SK-N-SH treated with all-trans-retinoic acid at 6 μM for 48 hours (cell line): ENCODE measurements at regions not wholly inside any gene's neighbourhood (a gene's known extent, or its start where the extent isn't known, plus 50 kb on each side); places are given as distances from the start of the nearest gene placed in this dataset.

Source experiments
- ATAC-seq: fragments of 200-7000 bp; cut with Tn5 transposase; 3 replicates; pipeline ENCODE4 v1.9.1; 2020; ENCODE audit warnings: mild to moderate bottlenecking, moderate library complexity
- ARNTL ChIP-seq: fragments of 450-650 bp; formaldehyde crosslinking; IDR thresholded peaks from 2 replicates; pipeline ENCODE4 v1.5.0; 2020; ENCODE audit warnings: low read depth, mild to moderate bottlenecking, moderate library complexity, borderline replicate concordance
- BACH2 ChIP-seq: fragments of 250-450 bp; sonication (Bioruptor Pico); IDR thresholded peaks from 2 replicates; pipeline ENCODE4 v1.9.0; 2021; ENCODE audit warnings: mild to moderate bottlenecking, borderline replicate concordance
- CREB5 ChIP-seq: fragments of 250-450 bp; sonication (Bioruptor Pico); IDR thresholded peaks from 2 replicates; pipeline ENCODE4 v1.5.1; 2020; ENCODE audit warnings: low read depth, mild to moderate bottlenecking, moderate library complexity
- CSDC2 ChIP-seq: fragments of 250-450 bp; sonication (Bioruptor Pico); IDR thresholded peaks from 2 replicates; pipeline ENCODE4 v1.5.0; 2020; ENCODE audit warnings: mild to moderate bottlenecking, moderate library complexity
- CSRNP3 ChIP-seq: fragments of 250-450 bp; sonication (Bioruptor Pico); IDR thresholded peaks from 2 replicates; pipeline ENCODE4 v1.5.1; 2021; ENCODE audit warnings: mild to moderate bottlenecking, moderate library complexity
- GLIS3 ChIP-seq: fragments of 250-450 bp; sonication (Bioruptor Pico); IDR thresholded peaks from 2 replicates; pipeline ENCODE4 v1.5.0; 2020; ENCODE audit warnings: mild to moderate bottlenecking, moderate library complexity
- ISL1 ChIP-seq: fragments of 250-450 bp; sonication (Bioruptor Pico); IDR thresholded peaks from 2 replicates; pipeline ENCODE4 v2.1.2; 2022; ENCODE audit warnings: mild to moderate bottlenecking, moderate library complexity
- PATZ1 ChIP-seq: fragments of 250-450 bp; sonication (Bioruptor Pico); IDR thresholded peaks from 2 replicates; pipeline ENCODE4 v1.8.0; 2020; ENCODE audit warnings: mild to moderate bottlenecking, moderate library complexity, borderline replicate concordance
- POU6F1 ChIP-seq: fragments of 250-450 bp; sonication (Bioruptor Pico); IDR thresholded peaks from 2 replicates; pipeline ENCODE4 v1.8.0; 2021; ENCODE audit warnings: low read depth, mild to moderate bottlenecking, moderate library complexity, borderline replicate concordance
- PPARA ChIP-seq: fragments of 250-450 bp; sonication (Bioruptor Pico); IDR thresholded peaks from 2 replicates; pipeline ENCODE4 v1.5.0; 2020; ENCODE audit warnings: mild to moderate bottlenecking, borderline replicate concordance
- RARB ChIP-seq: fragments of 250-450 bp; sonication (Bioruptor Pico); IDR thresholded peaks from 2 replicates; pipeline ENCODE4 v1.8.0; 2021; ENCODE audit warnings: mild to moderate bottlenecking, moderate library complexity
- SNAI2 ChIP-seq: fragments of 250-450 bp; sonication (Bioruptor Pico); IDR thresholded peaks from 2 replicates; pipeline ENCODE4 v1.5.0; 2020; ENCODE audit warnings: mild to moderate bottlenecking, moderate library complexity
- TCF4 ChIP-seq: fragments of 250-450 bp; sonication (Bioruptor Pico); IDR thresholded peaks from 2 replicates; pipeline ENCODE4 v1.8.0; 2021; ENCODE audit warnings: mild to moderate bottlenecking, moderate library complexity, borderline replicate concordance
- TOX ChIP-seq: fragments of 250-450 bp; sonication (Bioruptor Pico); IDR thresholded peaks from 2 replicates; pipeline ENCODE4 v1.8.0; 2021; ENCODE audit warnings: mild to moderate bottlenecking, moderate library complexity, borderline replicate concordance
- TSHZ2 ChIP-seq: fragments of 250-450 bp; sonication (Bioruptor Pico); IDR thresholded peaks from 2 replicates; pipeline ENCODE4 v1.5.0; 2020; ENCODE audit warnings: mild to moderate bottlenecking, moderate library complexity
- ZC3H10 ChIP-seq: fragments of 250-450 bp; sonication (Bioruptor Pico); IDR thresholded peaks from 2 replicates; pipeline ENCODE4 v1.5.1; 2021; ENCODE audit warnings: mild to moderate bottlenecking, moderate library complexity
- ZFP3 ChIP-seq: fragments of 250-450 bp; sonication (Bioruptor Pico); IDR thresholded peaks from 2 replicates; pipeline ENCODE4 v1.5.0; 2020; ENCODE audit warnings: mild to moderate bottlenecking, moderate library complexity
- ZFP30 ChIP-seq: fragments of 450-650 bp; formaldehyde crosslinking; IDR thresholded peaks from 2 replicates; pipeline ENCODE4 v1.5.0; 2022; ENCODE audit warnings: mild to moderate bottlenecking, moderate library complexity
- ZNF70 ChIP-seq: fragments of 450-650 bp; formaldehyde crosslinking; IDR thresholded peaks from 2 replicates; pipeline ENCODE4 v1.5.0; 2020; ENCODE audit warnings: mild to moderate bottlenecking, moderate library complexity
- ZNF8 ChIP-seq: fragments of 450-650 bp; formaldehyde crosslinking; IDR thresholded peaks from 2 replicates; pipeline ENCODE4 v1.5.0; 2020; ENCODE audit warnings: mild to moderate bottlenecking, moderate library complexity

- ATAC-seq = no peak
- TF ChIP-seq CREB5 (CRISPR knock-in tag) = no peak
- no peak for TF ChIP-seq ZFP30 (CRISPR knock-in tag)
- no peak for TF ChIP-seq POU6F1 (CRISPR knock-in tag)
- TF ChIP-seq ZNF8 (CRISPR knock-in tag) = no peak
- TF ChIP-seq TOX (CRISPR knock-in tag) = no peak
- TF ChIP-seq PATZ1 = no peak
- TF ChIP-seq TSHZ2 = no peak
- no peak for TF ChIP-seq ISL1 (CRISPR knock-in tag)
- TF ChIP-seq GLIS3 (CRISPR knock-in tag) = no peak
- TF ChIP-seq, all 23 proteins: peak for 0
Measured at GRCh38 chr9:21634951-21635350, 152.8 kb upstream of the IFNE start.

- no peak for ATAC-seq
- no peak for TF ChIP-seq ZNF70
- TF ChIP-seq POU6F1 (CRISPR knock-in tag) = no peak
- no peak for TF ChIP-seq CREB5 (CRISPR knock-in tag)
- no peak for TF ChIP-seq PATZ1
- TF ChIP-seq RARB = no peak
- no peak for TF ChIP-seq SNAI2
Measured at GRCh38 chr9:21638104-21638503, 156.0 kb upstream of the IFNE start.

- TF ChIP-seq ZFP30 (CRISPR knock-in tag) (no peak), GLIS3 (CRISPR knock-in tag) (no peak), CSRNP3 (CRISPR knock-in tag) (no peak), CREB5 (CRISPR knock-in tag) (no peak), PPARA (CRISPR knock-in tag) (no peak), PATZ1 (no peak), ARNTL (no peak), TCF4 (no peak), ZNF8 (CRISPR knock-in tag) (no peak), CSDC2 (no peak), ZFP3 (CRISPR knock-in tag) (no peak), BACH2 (CRISPR knock-in tag) (no peak), ZC3H10 (CRISPR knock-in tag) (no peak), TOX (CRISPR knock-in tag) (no peak)
- ATAC-seq = no peak
Measured at GRCh38 chr9:21653091-21653490, 149.3 kb upstream of the MTAP start.
